Transverse colon (tissue), 4 donors: ENCODE measurements at regions not wholly inside any gene's neighbourhood (a gene's known extent, or its start where the extent isn't known, plus 50 kb on each side); places are given as distances from the start of the nearest gene placed in this dataset.

Source experiments
- CTCF ChIP-seq, 5 experiments: fragments of 200-600 bp in 3 of 5; fragments of 450-650 bp in 2 of 5; sonication (generic) in 3 of 5; IDR thresholded peaks; 1 replicate in 2 of 5; 2 replicates in 3 of 5; pipeline ENCODE4 v1.5.1; 2016 to 2017; ENCODE audit warnings: antibody characterized with exemption in 5 of 5, inconsistent platforms in 3 of 5, mild to moderate bottlenecking in 2 of 5, moderate library complexity in 1 of 5
- POLR2A ChIP-seq: fragments of 450-650 bp; IDR thresholded peaks from one replicate; pipeline ENCODE4 v1.6.1; 2016; ENCODE audit warnings: antibody characterized with exemption, mild to moderate bottlenecking, moderate library complexity
- POLR2AphosphoS5 ChIP-seq, 3 donors: sonication (generic); formaldehyde crosslinking; IDR thresholded peaks; one replicate each; pipeline ENCODE4 v1.6.1; 2016; ENCODE audit warnings: antibody characterized with exemption in 3 of 3

GRCh38 chr2:203596183-203596582, 61.1 kb upstream of the RAPH1 start:
- no peak for TF ChIP-seq CTCF (IDR thresholded peaks at IDR 0.05)
- TF ChIP-seq POLR2AphosphoS5 (IDR thresholded peaks at IDR 0.05) = no peak
- no peak for TF ChIP-seq POLR2A
